ENCODE measurements at regions not wholly inside any gene's neighbourhood (a gene's known extent, or its start where the extent isn't known, plus 50 kb on each side); places are given as distances from the start of the nearest gene placed in this dataset.

DNA sequence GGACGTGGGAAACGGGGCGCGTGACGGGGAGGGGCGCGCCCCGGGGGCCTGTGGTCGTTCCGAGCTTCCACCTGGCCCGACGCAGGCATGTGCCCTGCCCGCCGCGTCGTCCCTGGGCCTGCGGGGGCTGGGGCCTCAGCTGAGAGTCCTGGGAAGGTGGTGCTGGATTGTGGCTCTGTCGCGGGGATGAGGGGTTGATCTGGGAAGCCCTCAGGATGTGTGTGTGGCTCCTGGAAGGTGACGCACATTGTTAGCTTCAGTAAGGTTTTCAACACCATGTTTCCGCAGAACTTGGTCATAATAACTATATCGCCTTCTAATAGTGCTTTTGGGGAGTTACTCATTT is 589.1 kb downstream of the MTRR start:
- TF ChIP-seq, protein P1, sequence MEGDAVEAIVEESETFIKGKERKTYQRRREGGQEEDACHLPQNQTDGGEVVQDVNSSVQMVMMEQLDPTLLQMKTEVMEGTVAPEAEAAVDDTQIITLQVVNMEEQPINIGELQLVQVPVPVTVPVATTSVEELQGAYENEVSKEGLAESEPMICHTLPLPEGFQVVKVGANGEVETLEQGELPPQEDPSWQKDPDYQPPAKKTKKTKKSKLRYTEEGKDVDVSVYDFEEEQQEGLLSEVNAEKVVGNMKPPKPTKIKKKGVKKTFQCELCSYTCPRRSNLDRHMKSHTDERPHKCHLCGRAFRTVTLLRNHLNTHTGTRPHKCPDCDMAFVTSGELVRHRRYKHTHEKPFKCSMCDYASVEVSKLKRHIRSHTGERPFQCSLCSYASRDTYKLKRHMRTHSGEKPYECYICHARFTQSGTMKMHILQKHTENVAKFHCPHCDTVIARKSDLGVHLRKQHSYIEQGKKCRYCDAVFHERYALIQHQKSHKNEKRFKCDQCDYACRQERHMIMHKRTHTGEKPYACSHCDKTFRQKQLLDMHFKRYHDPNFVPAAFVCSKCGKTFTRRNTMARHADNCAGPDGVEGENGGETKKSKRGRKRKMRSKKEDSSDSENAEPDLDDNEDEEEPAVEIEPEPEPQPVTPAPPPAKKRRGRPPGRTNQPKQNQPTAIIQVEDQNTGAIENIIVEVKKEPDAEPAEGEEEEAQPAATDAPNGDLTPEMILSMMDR (IDR thresholded peaks at IDR 0.05; ENCODE audit: extremely low read depth in 1 of 2, insufficient read depth in 1 of 2, low read depth in 1 of 2, low read length in 2 of 2): no peak
- no peak for TF ChIP-seq POLR2AphosphoS5 (IDR thresholded peaks at IDR 0.05; ENCODE audit: insufficient read depth, low read depth, low read length)

Measured in endothelial cell of umbilical vein (primary cell).